ENCODE measurements at regions not wholly inside any gene's neighbourhood (a gene's known extent, or its start where the extent isn't known, plus 50 kb on each side); places are given as distances from the start of the nearest gene placed in this dataset.

DNA sequence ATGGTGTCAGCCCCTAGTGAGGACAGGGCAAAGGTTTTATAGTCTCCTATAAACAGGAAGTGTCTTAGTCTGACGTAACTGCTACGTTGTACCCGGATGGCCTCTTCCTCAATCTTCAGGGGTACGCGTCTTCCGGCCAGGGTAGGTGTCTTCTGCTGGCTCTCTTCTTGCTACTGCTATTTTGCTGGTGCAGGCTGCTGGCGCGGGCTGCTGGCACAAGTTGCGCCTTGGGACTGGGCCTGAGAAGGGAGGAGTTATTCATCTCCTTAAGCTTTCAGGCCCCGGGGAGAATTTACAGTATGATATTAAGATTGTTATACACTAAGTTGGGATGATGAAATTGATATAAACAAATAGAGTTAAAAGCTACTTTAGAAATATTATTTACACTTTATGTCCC lies 74.4 kb downstream of the HDGFL1 start:
- Mint-ChIP-seq H3K27me3 (ENCODE audit: unreplicated experiment) (peaks cover 2% of the 10 kb centered on the region), H3K9me3 (ENCODE audit: unreplicated experiment) (peaks cover 1% of the 10 kb centered on the region), H3K27ac (ENCODE audit: unreplicated experiment) (no peak overlapping the region), H3K4me1 (ENCODE audit: low read depth, unreplicated experiment) (no peaks in the 10 kb centered on the region), H3K4me3 (ENCODE audit: unreplicated experiment) (no peak overlapping the region), H3K36me3 (ENCODE audit: unreplicated experiment) (no peaks in the 10 kb centered on the region)
- no peak for DNase-seq
- TF ChIP-seq, protein P1, sequence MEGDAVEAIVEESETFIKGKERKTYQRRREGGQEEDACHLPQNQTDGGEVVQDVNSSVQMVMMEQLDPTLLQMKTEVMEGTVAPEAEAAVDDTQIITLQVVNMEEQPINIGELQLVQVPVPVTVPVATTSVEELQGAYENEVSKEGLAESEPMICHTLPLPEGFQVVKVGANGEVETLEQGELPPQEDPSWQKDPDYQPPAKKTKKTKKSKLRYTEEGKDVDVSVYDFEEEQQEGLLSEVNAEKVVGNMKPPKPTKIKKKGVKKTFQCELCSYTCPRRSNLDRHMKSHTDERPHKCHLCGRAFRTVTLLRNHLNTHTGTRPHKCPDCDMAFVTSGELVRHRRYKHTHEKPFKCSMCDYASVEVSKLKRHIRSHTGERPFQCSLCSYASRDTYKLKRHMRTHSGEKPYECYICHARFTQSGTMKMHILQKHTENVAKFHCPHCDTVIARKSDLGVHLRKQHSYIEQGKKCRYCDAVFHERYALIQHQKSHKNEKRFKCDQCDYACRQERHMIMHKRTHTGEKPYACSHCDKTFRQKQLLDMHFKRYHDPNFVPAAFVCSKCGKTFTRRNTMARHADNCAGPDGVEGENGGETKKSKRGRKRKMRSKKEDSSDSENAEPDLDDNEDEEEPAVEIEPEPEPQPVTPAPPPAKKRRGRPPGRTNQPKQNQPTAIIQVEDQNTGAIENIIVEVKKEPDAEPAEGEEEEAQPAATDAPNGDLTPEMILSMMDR (IDR thresholded peaks at IDR 0.05; ENCODE audit: partially characterized antibody, unreplicated experiment): no peak

DNA sequence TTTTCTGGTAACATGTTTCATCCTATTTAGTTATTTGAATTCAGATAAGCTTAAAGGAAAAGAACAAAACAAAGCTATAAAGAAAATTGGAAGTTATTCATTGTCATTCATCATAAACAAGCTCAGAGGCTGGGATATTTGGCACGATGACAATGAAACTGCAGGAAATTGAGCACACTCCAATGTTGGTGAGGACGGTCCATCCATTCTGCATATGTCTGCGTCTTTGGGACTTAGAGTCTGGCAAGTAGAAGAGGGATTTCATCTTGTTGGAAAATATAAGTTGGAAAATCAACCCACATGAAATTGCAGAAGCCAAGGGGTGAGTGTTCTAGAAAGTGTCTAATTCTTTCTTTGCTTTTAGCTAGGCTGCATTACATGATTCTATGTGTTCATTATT lies 78.4 kb downstream of the HDGFL1 start:
- Mint-ChIP-seq H3K27ac (ENCODE audit: unreplicated experiment) (no peak overlapping the region), H3K4me1 (ENCODE audit: low read depth, unreplicated experiment) (no peaks in the 10 kb centered on the region), H3K36me3 (ENCODE audit: unreplicated experiment) (no peaks in the 10 kb centered on the region), H3K4me3 (ENCODE audit: unreplicated experiment) (no peak overlapping the region), H3K9me3 (ENCODE audit: unreplicated experiment) (peaks cover 1% of the 10 kb centered on the region), H3K27me3 (ENCODE audit: unreplicated experiment) (peaks cover 2% of the 10 kb centered on the region)
- DNase-seq: no peak
- TF ChIP-seq, protein P1 (IDR thresholded peaks at IDR 0.05; ENCODE audit: partially characterized antibody, unreplicated experiment): no peak

DNA sequence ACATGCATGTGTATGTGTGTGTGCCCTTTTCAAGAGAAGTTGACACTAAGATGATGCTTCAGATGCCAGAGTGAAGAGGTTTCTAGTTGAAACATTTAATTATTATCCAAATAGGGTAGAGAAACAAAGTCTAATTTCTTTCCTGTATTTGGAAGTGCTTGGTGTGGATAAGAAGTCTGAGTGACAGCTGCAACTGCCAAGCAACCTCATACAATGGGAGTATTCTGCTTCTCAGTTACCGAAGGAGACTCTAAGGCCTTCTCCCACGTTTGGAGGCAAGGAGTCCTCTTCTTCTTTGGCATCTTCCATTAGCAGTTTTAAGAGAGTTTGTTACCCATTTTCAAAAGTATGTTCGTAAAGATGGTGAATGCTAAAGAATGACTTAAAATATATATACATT lies 82.4 kb downstream of the HDGFL1 start:
- Mint-ChIP-seq H3K4me1 (ENCODE audit: low read depth, unreplicated experiment) (no peaks in the 10 kb centered on the region), H3K4me3 (ENCODE audit: unreplicated experiment) (no peak overlapping the region), H3K9me3 (ENCODE audit: unreplicated experiment) (no peaks in the 10 kb centered on the region), H3K27me3 (ENCODE audit: unreplicated experiment) (no peaks in the 10 kb centered on the region), H3K36me3 (ENCODE audit: unreplicated experiment) (no peaks in the 10 kb centered on the region), H3K27ac (ENCODE audit: unreplicated experiment) (no peak overlapping the region)
- no peak for DNase-seq
- TF ChIP-seq, protein P1 (IDR thresholded peaks at IDR 0.05; ENCODE audit: partially characterized antibody, unreplicated experiment): no peak

DNA sequence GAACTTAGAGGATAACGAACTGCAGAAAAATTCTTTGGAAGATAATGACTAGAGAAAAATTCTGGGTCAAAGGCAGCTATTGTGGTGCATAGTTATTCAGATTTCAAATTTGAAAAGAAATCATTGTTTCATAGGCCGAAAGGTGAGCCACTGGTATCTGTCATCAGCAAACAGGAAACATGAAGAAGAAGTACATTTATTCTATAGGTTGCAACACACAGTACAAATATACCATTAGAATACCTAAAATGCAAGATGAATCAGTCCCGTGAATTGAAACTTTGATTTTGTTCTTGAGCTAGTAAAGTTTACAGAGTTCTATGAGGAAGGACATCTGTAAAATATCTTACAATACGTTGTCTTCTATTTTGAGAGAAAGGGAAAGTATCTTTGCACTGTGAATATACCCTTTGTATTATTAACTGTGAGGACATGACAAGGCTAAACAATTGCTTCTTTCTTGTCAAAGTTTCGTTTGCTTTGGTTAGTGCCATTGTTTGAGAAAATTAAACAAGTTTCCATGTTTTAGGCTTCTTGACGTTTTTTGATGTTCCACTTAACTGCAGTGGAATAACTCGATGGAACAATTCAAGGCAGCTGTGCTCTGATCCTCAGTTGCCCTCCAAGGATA lies 84.7 kb downstream of the HDGFL1 start:
- Mint-ChIP-seq H3K9me3 (ENCODE audit: unreplicated experiment) (no peaks in the 10 kb centered on the region), H3K4me3 (ENCODE audit: unreplicated experiment) (no peak overlapping the region), H3K36me3 (ENCODE audit: unreplicated experiment) (no peaks in the 10 kb centered on the region), H3K4me1 (ENCODE audit: low read depth, unreplicated experiment) (no peaks in the 10 kb centered on the region), H3K27ac (ENCODE audit: unreplicated experiment) (no peak overlapping the region), H3K27me3 (ENCODE audit: unreplicated experiment) (peaks cover 2% of the 10 kb centered on the region)
- no peak for DNase-seq
- TF ChIP-seq, protein P1 (IDR thresholded peaks at IDR 0.05; ENCODE audit: partially characterized antibody, unreplicated experiment): no peak

DNA sequence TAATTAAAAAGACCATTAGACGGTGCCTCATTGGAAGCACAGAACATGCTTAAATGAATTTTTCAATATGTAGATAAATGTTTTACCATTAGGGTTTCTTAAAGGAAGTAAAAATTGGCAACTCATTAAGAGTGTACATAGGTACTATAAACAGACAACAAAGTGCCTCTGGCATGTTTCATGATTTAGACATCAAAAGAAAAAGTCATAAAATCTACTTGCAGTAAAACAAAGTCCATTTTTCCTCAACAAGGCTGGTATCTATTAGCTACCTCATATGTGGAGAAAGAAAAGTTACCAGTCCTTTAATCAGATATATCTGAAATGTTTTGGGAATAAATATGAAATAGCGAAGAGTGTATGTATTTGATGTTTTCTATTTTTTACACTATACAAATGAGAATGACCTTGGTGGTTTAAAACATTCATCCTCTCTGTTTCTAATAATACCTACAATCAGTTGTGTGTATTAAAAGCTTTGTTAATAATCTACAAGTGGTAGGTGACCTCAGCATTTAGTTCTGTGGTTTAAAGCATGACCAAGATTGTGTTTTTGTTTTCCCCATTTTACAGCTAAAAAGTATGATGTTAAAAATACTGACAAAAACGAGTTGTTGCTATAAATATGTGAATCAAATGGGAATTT lies 87.5 kb downstream of the HDGFL1 start:
- no peaks in the 10 kb centered on the region for H3K36me3 Mint-ChIP-seq (ENCODE audit: unreplicated experiment)
- H3K4me3 Mint-ChIP-seq (ENCODE audit: unreplicated experiment): no peak overlapping the region
- peaks cover 2% of the 10 kb centered on the region for H3K27me3 Mint-ChIP-seq (ENCODE audit: unreplicated experiment)
- DNase-seq: no peak
- no peak overlapping the region for H3K27ac Mint-ChIP-seq (ENCODE audit: unreplicated experiment)
- H3K9me3 Mint-ChIP-seq (ENCODE audit: unreplicated experiment): no peaks in the 10 kb centered on the region
- TF ChIP-seq, protein P1 (IDR thresholded peaks at IDR 0.05; ENCODE audit: partially characterized antibody, unreplicated experiment): no peak
- no peaks in the 10 kb centered on the region for H3K4me1 Mint-ChIP-seq (ENCODE audit: low read depth, unreplicated experiment)
